GM18909 (cell line): ENCODE measurements at regions not wholly inside any gene's neighbourhood (a gene's known extent, or its start where the extent isn't known, plus 50 kb on each side); places are given as distances from the start of the nearest gene placed in this dataset.

Source experiments
- ATAC-seq: cut with Tn5 transposase; IDR thresholded peaks from one replicate; pipeline ENCODE4 v1.9.1; 2021; ENCODE audit warnings: mild to moderate bottlenecking; ENCODE audit not compliant: unreplicated experiment, poor library complexity

DNA sequence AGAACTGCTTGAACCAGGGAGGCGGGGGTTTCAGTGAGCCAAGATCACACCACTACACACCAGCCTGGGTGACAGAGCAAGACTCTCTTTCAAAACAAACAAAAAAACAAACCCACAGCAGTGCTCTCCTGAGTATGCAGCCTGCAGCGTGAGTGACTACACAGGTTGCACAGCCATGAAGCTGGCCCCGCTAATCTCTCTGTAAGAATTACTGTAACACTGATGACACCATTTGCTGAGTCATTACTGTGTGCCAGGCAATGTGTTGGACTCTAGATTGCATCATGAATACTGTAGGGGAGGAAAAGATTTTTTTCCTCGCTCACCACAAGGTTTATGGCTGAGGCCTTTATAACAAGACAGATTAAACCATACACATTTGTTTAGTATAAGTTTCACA lies 118.6 kb upstream of the ATP8B1 start:
- ATAC-seq: no peak

DNA sequence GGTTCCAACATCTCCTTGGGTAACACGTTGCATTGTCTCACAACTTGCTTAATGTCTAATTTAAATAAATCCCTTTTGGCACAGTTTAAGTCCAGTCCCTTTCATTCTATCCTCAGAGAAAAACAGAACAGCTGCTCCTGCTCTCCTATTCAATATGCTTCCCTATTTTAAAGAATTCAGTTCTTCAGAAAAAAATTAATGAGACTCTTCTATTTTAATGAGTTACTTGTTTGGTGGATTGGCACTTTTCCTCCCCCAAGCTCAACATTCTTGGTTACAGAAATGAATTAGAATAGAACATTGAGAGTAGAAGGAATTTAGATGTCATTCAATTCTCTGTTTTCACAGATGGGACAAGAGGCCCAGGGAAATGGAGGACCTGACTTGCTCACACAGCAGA lies 116.9 kb upstream of the ATP8B1 start:
- no peak for ATAC-seq

DNA sequence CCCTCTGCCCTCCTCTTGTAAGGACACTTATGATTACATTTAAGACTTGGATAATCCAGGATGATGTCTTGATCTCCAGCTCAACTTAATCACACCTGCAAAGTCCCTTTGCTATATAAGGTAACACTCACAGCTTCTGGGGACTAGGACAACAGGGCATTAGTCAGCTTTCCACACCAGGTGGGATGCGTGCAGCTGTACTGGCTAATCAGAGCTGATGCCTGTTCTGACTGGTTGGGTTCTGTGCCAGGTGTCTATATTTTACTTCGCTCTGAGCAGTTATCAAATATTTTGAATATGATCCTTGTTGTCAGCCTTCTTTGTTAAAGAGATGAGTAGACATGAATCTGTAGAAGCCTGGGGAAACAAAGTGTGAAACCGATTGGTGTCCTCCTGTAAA lies 115.5 kb upstream of the ATP8B1 start:
- ATAC-seq: no peak

DNA sequence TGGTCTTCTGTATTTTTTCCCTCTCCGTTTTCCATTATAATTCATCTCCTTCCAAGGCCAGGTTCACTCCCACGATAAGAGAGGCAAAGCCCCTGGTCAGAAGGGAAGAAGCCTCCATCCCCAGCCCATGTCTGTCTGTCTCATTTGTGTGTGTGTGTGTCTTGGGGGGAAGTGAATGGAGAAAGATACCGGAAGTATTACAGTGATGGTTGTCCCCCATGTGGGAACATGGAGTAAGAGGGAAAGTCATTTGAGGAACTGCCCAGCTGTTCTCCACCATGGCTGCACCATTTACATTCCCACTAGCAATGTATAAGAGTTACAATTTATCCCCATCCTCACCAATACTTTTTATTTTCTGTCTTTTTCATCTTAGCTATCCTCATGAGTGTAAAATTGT lies 113.6 kb upstream of the ATP8B1 start:
- ATAC-seq: no peak

DNA sequence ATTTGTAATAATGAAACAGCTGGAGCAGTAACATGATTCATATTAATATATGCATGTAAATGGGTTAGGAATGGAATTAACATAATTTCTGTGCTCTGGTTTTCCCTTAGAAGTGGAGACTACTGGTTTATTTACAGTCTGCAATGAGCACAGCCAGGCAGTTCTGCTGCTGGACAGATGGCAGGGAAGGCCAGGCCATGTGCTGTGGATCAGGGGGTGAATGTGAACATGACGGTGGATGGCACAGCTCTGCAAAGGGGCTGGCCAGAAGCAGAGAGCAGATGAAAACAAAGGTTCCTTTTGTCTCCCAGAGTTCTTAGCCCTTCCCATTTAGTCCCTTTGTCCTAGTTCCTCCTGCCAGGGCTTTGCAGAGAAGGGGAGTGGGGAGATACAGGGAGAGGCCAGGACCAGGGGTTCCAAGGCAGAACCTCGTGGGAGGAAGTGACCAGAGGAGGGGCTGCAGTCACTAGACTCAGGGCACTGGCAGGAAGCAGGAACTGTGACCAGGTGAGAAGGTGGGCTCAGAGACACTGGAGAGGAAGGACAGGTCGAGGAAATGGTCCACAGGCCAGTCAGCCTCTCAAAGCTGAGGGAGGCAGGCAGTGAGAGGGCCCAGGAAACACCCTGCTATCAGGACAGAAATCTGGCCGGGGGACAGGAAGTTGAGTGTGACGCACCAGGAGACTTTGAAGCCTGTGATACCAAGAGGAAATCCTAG lies 112.9 kb upstream of the ATP8B1 start:
- no peak for ATAC-seq

DNA sequence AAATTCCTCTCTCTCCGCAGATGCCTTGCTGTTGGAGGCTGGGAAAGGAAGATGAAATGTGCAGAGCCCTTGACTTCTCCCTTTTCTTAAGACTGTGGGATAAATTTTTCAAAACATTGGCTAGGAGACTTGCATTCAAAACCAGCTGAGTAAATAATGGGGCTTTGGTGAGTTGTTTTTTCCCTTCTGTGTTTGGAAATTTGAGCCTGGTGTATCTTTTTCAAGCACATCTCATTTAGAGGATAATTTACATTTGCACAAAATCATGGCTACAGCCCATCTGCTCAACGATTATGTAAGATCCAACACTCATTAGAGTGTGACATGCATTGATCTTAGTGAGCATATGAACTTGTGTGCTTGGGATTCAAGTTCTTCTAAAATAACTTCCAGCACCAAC lies 112.1 kb upstream of the ATP8B1 start:
- no peak for ATAC-seq

DNA sequence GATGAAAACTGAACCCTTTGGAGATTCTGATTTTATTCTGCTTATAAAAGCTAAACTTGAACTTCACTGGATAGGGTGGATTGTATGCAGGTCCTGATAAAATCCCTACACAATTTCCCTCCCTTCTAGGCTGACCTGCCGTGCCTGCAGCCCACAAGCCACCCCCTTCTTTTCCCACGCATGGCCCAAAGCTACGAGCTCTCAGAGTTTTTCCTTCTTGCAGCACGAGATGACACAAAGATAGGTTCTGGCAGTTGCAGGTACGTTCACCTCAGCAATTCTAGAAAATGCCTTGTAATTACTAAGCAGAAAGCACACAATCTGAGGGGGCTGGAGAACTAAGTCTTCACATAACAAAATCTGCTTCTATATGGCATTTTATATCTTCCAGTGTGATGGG lies 110.6 kb upstream of the ATP8B1 start:
- ATAC-seq: no peak

DNA sequence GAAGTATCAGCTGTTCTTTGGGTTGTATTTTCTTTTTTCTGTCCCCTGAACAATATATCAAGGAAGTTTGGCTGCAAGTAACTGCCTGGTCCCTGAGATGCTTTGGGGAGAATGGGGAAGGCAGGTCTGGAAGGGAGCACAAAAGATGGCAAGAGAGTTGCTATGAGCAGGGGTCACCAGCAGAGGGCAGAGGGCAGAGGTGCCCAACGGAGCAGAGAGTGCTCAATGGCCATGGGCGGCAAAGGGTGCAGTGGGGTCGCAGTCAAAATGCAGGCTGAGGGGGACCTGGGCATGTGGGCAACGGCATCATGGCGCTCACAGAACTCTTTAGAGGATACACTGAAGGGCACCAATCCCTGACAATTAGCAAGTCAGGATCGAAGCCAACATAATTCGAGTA lies 107.7 kb upstream of the ATP8B1 start:
- no peak for ATAC-seq

DNA sequence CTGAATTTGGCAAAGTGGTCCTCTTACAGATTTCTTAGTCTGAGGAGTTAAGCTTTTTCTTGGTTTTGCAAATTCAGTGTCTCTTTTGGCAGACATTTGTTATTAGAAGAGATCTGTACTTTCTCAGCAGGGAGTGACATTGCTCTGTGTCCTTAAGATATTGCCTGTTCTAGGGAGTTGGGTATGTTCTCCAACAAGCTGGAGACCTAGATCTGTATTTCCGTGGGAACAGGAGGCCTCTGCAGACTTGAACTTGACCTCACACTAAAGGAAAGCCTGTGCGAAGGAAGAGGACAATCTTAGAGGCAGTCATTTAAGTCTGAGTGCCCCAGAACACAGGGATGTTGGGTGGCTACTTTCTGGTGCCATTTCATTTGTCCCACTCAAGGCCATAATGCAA lies 107.0 kb upstream of the ATP8B1 start:
- no peak for ATAC-seq

DNA sequence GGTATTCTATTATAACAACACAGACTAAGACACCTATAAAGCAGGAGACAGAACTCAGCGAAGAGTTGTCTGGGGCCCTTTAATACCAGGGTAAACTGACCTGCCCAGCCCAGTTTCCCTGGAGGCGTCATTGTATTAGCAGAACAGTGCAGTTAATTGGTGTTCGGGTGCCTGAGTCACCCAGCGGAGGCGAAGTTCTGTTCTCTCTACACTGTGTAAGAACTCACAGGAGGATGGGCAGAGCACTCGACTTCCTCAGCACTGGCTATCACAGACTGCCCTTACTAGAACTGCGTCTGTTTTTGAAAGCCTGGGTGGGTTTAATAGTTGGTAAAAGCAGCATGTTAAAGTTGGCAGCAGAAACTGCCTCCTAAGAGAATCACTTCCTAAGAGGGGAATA lies 106.5 kb upstream of the ATP8B1 start:
- no peak for ATAC-seq

DNA sequence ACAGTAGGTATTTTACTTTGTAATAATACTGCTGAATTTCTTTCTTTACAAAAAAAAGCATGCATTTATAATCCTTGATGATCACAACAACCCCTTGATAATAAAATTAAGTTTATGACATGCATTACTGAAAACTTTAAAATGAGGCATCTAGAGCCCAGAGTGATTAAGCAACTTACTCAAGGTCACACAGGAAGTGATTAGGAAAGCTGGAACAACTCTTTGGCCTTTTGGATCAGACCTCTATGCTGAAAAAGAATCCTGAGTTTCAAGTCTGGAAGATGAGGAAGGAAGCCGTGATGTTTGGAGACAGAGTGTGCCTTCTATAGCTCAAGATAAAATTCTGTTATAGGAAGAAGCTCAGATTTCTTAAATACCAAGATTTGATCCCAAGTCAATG lies 105.0 kb upstream of the ATP8B1 start:
- ATAC-seq: no peak

DNA sequence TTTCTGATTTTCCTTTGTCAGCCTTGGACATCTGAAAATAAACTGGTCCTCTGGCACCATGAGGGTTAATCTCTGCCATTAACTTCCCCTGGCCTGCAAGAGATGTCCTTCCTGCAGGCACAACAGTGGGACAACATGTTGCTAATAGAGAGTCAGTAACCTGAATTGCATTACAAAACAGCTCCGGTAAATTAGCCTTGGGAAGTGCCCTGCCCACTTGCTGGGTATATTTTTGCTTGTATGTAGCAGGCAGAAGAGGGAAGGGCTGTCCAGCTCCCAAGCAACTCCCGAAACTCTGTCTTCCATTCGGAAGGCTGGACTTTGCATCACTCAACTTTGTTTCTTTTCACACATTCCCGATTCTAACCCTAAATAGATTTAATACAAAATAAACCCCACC lies 104.4 kb upstream of the ATP8B1 start:
- ATAC-seq: no peak

DNA sequence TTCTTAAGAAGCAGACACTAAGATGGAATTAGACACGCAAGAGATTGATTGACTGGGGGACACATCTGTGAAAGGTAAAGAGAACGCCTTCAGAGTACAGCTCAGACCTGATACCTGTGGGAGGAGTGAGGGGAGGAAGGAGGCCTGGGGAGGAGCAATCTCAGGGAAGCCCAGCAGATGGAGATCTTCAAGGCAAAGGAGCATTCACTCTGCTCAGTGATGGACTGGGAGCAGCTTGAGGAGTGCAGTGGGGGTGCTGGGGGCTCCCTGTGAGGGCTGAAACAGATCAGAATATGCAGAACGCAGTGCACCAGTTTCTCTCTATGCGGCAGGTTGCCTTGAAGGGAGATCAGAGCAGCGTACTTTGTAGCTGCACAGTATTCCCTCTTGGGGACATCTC lies 103.7 kb upstream of the ATP8B1 start:
- no peak for ATAC-seq

DNA sequence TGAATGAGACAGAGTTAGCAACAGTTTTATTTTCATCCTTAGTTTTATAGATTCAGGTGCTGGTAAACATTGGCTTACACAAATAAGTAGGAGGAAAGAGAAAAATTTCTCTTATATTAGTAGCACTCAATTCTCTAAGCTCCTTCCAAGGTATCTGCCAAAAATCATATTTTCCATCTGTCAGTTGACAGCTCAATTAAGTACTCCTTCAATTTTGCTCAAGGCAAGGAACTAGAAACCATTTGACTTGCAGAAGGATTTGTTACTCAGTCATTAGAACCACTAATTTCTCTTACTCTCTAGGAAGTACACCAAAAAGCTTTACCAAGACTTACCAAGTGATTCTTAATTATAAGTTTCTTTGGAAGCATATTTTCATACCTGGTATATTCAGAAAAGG lies 101.4 kb upstream of the ATP8B1 start:
- no peak for ATAC-seq

DNA sequence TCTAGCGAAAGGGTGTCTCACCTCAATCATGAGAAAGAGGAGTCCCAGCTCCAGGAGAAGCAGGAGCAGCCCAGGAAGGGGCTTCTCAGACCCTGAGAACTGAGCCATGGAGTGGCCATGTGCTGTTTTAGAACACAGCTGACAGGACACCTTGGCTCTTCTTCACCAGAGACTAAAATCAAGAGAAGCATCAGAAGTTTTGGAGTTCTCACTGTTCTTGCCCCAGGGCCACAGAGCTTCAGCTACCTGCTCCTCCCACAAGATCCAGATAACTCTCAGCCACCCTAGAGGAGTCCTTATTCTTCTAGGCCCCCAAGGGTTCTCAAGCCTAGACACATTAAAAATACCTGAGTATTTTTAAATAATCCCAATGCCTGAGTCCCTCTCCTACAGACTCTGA lies 99.6 kb upstream of the ATP8B1 start:
- no peak for ATAC-seq

DNA sequence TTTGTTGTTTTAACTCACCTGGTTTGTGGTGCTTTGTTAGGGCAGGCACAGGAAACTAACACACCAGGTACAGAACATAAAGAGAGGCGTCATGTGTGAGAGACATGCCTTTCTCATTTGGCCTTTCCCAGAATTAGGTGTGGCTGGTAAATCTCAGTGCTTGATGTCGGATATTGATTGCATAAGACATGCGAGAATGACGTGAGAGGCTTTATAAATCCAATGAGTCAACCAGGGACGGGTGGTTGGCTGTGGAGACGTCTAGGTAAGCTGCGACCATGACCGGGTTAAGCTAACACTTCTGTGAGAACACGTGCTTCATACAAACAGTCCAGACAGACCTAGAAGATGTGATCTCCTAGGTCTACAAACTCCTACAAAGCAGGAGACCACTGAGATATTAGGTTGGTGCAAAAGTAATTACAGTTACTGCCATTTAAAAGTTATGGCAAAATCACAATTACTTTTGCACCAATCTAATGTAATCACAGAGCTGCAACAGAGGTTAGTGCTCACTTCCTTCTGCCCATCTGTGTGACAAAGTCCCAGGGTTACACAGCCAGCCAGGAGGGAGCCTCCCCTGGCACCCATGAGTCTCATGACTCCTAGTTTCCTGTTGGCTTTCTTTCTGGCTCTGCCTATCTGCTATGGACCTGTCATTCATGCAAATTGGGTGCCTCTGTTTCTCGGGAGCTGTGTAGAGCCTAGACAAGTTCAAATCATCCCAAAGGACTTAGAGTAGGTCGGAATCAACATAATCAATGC lies 98.9 kb upstream of the ATP8B1 start:
- ATAC-seq: no peak

DNA sequence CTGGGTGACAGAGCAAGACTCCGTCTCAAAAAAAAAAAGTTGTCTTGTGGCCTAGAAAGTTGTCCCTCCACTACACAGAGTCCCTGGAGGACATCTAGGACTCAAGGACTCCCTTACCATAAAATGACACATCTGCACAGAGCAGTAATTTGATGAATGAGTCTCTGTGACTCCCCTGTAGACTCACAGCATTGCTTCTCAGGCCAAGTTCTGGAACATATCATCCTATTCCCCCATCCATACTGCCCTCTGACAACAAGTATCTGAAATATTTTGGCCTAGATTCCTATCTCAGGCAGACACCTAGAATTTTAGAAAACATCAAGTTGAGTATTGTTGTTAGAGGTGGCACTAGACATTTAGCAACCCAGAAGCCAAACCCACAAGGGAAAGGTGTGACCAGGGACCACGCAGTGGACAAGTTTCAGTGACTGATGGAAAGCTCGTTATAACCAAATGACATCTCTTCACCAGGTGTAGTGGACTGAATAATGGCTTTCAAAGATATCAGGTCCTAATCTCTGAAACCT lies 97.9 kb upstream of the ATP8B1 start:
- ATAC-seq: no peak

DNA sequence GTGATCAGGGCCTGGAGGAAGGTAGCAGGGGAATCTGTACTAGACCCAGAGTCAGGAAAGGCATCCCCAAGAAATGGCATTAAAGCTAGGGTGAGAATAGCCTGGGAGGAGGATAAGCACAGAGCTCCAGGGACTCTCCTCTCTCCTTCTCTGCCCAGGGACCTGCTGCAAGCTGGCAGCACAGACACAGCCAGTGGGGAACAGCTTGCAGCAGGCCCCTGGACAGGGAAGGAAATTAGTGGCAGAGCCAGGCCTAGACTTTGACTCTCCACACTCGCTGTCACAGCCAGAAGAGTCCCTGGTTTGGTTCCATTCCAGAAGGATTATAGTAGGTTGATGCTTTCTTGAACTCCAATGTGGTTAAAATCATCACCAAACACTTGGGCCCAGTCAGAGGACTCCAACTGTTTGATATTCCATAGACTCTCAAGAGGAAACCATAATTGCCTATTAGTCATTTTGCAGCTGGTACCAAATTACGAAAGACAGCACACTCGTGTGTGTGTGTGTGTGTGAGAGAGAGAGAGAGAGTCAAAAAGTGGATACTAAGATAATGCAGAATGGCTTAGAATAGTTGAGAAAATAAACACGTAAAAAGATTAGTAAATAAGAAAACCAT lies 95.5 kb upstream of the ATP8B1 start:
- ATAC-seq: no peak

DNA sequence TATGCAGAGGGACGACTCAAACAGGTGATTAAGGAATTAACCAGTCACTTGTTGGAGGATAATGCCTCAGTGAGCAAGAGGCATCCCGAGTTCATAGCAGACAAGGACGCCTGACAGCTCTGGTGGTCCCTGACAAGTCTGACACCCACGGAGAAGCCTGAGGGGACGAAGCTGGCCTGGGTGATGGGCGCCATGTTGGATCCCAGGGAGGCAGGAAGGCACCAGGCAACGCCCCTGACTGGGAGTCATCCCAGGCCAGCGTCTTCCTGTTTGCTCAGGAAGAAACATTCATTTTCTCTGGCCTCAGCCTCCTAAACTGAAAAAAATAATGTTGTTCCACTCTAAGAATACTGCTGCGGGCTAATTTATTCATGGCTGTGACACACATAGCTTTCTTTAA lies 92.1 kb upstream of the ATP8B1 start:
- ATAC-seq: no peak

DNA sequence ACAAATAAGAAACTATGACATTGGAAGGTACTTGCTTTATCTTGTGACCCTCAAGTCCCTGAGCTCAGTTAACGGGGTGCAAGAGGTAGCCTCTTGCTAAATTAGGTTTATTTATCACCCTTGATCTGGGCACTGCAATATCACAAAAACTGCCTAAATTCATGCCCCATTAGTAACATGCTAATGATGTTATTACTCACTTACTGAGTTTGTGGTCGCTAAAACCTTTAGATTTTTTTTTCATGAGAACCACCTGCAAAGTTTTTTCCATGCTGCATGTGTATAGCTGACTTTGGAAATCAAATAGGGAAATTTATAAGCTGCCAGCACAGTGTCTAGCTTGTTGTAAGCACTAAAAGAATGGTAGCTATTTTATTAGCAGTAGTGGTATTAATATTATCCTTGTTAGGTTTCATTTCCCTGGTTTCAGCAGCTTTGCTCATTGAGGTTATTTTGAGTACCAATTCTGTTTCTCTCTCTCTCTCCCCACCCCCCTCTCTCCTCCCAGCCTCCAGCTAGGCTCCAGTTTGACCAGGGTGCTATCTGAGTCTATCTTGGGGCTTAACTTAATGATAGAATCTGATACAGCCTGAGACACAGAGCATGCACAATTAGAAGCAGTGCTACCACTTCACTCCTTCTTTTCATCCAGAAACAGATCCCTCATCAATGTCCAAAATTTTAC lies 88.7 kb upstream of the ATP8B1 start:
- ATAC-seq: no peak

DNA sequence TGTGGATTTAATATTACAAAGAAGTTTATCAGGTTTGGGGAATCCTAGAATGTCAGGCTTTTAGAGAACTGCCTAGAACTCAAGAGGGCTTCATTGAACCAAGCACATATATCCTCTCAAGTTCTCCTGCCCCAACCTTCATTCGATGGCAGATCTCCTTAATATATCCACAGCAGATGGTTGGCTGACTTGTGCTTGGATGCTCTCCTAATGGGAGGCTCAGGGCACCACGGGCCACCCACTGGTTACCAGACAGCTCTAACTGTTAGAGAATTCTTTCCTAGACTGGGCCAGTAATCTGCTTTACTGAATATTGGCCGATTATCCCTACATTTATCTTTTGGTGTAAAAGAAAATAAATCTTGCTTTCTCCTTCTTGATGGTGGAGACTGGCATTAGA lies 87.2 kb upstream of the ATP8B1 start:
- ATAC-seq: no peak
